Endothelial cell of umbilical vein (primary cell): ENCODE measurements at regions not wholly inside any gene's neighbourhood (a gene's known extent, or its start where the extent isn't known, plus 50 kb on each side); places are given as distances from the start of the nearest gene placed in this dataset.

Source experiments
- CTCF ChIP-seq, 2 donors: IDR thresholded peaks; 1 replicate in 1 of 2; 2 replicates in 1 of 2; pipeline ENCODE4 v1.5.1; 2011; ENCODE audit warnings: low read length in 2 of 2, mild to moderate bottlenecking in 2 of 2, moderate library complexity in 2 of 2, control low read depth in 1 of 2, inconsistent platforms in 1 of 2, low read depth in 1 of 2; ENCODE audit not compliant: insufficient read depth in 1 of 2; ENCODE audit errors: extremely low read depth in 1 of 2
- EZH2 ChIP-seq: IDR thresholded peaks from 2 replicates; pipeline ENCODE4 v1.6.1; 2012; ENCODE audit warnings: borderline replicate concordance, low read depth, mild to moderate bottlenecking, moderate library complexity, low read length, inconsistent platforms; ENCODE audit not compliant: severe bottlenecking
- FOS ChIP-seq: IDR thresholded peaks from 2 replicates; pipeline ENCODE4 v1.6.1; 2011; ENCODE audit warnings: mild to moderate bottlenecking, low read length, moderate library complexity, borderline replicate concordance; ENCODE audit not compliant: insufficient read depth
- JUN ChIP-seq: IDR thresholded peaks from 2 replicates; pipeline ENCODE4 v1.6.1; 2011; ENCODE audit warnings: borderline replicate concordance, low read depth; ENCODE audit not compliant: insufficient read length, insufficient read depth
- MAX ChIP-seq: IDR thresholded peaks from 2 replicates; pipeline ENCODE4 v1.6.1; 2011; ENCODE audit not compliant: insufficient read depth, insufficient read length
- MYC ChIP-seq: IDR thresholded peaks from one replicate; pipeline ENCODE4 v1.6.1; 2011; ENCODE audit warnings: mild to moderate bottlenecking, low read depth, low read length
- POLR2A ChIP-seq: IDR thresholded peaks from 2 replicates; pipeline ENCODE4 v1.6.1; 2012; ENCODE audit warnings: low read depth, mild to moderate bottlenecking, control low read depth, low read length
- POLR2AphosphoS5 ChIP-seq: IDR thresholded peaks from 2 replicates; pipeline ENCODE4 v1.6.1; 2012; ENCODE audit warnings: low read depth, mild to moderate bottlenecking, control low read depth, low read length, moderate library complexity; ENCODE audit not compliant: insufficient read depth

- TF ChIP-seq EZH2 (no peak), POLR2A (no peak), POLR2AphosphoS5 (no peak), CTCF (IDR thresholded peaks at IDR 0.05; ENCODE audit: extremely low read depth in 1 of 2, insufficient read depth in 1 of 2, low read depth in 1 of 2, low read length in 2 of 2) (no peak), JUN (no peak), MAX (no peak), FOS (no peak), MYC (no peak)
Observed at GRCh38 chr12:111150921-111151840, 217.7 kb downstream of the PHETA1 start.
